ENCODE measurements at regions not wholly inside any gene's neighbourhood (a gene's known extent, or its start where the extent isn't known, plus 50 kb on each side); places are given as distances from the start of the nearest gene placed in this dataset.
A peak's percentile ranks its signal among the peaks of the same experiment; 100 is the strongest.
"Not testable (repeated sequence)": the region's sequence is repeated elsewhere in the genome, so short reads cannot be mapped to it uniquely, and the experiment has no call there.

DNA sequence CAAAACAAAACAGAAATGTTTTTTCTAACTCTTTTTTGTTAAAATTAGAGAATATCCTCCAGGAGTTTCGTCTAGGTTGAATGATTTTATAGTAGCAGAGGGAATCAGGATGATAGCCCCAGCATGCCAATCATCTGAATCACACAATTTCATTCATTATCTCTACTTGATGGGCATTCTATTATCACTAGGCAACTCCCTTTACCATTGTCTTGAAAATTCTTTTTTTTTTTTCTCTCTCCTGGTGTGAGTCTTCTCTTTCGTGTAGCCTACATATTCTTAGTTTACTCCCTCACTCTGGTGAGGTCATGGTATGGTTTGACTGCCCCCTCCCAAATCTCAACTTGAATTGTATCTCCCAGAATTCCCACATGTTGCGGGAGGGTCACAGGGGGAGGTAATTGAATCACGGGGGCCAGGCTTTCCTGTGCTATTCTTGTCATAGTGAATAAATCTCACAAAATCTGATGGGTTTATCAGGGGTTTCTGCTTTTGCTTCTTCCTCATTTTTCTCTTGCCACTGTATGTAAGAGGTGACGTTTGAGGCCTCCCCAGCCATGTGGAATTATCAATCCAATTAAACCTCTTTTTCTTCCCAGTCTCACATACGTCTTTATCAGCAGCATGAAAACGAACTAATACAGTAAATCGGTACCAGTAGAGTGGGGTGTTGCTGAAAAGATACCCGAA, 105.0 kb downstream of the OTUD1 start:
- no peak for DNase-seq (ENCODE audit: low read depth)

DNA sequence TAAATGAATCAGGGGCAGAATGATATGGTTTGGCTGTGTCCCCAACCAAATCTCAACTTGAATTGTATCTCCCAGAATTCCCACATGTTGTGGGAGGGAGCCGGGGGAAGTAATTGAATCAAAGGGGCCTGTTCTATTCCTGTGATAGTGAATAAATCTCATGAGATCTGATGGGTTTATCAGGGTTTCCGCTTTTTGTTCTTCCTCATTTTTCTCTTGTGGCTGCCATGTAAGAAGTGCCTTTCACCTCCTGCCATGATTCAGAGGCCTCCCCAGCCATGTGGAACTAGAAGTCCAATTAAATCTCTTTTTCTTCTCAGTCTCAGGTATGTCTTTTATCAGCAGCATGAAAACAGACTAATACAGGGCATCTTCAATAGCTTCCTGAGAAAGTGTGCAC, 107.0 kb downstream of the OTUD1 start:
- DNase-seq (ENCODE audit: low read depth): not testable (repeated sequence)

DNA sequence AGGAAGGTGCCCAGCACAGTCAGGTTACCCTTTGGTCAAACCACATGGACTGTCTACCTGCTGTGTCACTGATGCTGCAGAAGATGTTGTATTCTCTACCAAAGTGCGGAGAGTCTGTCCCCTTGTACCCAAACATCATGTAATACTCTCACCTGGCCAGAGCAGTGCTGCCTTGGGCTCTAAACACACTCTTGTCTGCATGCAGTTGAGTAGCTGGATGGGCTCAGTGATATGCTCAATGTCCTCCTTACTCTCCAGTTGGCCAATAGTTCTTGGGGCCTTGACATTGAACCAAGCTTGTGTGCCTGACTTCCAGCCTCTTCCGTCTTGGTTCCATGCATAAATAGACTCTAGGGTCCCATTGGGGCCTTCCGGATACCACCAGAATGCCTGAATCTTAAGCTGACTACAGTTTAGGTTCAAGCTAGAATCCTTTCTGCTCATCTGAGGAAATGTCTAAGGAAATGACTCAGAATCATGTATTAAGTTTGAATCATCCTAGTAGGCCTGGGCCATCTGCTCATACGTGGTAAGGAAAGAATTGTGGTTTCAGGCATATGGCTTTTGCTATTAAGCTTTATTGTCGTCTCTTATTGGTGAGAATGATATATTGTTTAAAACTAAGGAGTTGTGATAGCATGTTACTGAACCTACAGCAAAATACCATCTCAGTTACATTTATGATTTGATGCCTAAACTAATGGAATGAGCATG, 118.0 kb downstream of the OTUD1 start:
- DNase-seq (ENCODE audit: low read depth): peak; percentile 66

DNA sequence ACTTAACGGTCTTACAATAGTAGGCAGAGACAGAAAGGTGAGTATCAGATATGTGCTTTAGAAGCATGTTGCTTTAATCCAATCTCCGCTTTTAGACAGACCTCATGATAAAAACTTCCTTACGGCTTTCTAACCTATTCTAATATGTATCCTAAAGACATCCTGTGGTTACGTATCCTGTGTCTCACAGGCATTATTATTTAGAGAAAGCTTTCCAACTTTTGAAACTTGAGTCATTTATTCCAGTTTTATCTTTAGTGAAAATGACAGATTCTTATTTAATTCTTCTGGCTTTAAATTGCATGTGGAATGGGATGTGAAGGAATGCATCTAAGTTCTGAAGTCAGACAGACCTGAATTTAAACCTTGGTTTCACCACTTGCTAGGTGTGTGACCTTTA, 118.9 kb downstream of the OTUD1 start:
- DNase-seq (ENCODE audit: low read depth): no peak

DNA sequence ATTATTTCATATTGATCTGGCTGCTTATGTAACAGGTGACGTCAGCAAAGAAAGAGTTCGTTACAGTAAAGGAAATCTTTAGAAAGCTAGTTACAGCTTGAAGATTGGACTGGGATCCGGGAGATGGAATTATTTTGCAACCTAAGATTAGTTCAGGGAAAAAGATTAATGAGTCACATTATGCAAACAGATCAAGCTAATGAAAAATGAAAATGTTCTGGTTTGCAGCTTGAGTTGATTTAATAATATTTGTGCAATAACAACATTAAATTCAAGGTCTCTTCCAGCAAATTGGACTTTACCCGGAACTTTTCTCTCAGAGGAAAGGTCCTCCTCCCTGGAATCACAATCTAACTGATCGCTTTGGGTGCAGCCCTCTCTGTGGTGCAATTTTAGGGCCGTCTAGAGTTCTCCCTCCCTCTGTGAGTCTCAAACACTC, 119.5 kb downstream of the OTUD1 start:
- DNase-seq (ENCODE audit: low read depth): no peak

DNA sequence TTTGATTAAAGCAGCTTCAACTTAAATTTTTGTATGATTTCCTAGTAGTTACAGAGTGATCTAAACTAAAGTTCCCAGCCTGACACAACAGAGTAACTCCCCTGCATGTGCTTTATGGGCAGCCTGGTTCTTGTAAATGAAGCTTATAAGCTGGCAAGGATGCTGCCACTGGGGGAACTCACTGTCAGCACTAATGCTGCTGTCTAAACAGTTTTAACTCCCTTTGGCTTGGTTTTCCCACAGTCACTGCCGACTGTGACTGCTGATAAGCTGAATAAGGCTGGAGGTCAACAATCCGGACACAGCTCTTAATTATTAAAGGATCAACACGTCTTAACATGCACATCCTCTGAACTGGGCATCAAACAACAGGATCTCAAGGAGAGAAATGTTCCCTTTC, 130.1 kb downstream of the OTUD1 start:
- no peak for DNase-seq (ENCODE audit: low read depth)

DNA sequence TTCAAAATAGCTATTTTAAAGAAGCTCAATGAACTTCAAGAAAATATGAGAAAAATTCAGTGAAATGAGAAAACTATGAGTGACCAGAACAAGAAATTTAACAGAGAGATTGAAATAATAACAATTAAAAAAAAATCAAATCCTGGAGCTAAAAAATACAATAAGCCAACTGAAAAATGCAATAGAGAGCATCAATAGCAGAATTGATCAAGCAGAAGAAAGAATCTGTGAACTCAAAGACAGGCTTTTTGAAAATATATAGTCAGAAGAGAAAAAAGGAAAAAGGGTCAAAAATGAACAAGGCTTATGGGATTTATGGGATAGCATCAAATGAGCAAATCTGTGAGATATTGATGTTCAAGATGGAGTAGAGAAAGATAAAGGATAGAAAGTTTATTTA, 133.0 kb downstream of the OTUD1 start:
- no peak for DNase-seq (ENCODE audit: low read depth)

DNA sequence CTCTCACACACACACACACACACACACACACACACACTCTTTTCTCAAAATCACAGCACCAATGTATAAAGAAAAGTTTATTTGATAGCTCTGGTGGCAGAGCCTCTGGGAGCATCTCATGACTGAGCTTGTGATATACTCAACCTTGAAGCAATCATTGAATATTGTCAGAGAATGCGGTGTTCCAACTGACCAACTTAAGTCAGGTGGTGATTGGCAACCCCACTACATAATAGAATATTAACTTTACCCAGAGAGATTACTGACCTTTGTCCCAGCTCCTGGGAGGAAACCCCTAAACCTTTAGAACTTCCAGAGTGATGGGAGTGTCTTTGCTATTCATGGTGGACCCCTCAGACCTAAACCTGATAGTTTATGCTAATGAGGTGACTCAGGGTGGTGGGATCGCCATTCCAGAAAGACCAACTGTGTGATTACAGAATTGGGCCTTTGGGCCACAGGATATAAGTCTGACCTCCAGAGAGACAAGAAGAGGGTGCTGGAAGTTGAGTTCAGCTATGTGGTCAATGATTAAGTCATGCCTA, 143.1 kb downstream of the OTUD1 start:
- DNase-seq (ENCODE audit: low read depth): no peak

DNA sequence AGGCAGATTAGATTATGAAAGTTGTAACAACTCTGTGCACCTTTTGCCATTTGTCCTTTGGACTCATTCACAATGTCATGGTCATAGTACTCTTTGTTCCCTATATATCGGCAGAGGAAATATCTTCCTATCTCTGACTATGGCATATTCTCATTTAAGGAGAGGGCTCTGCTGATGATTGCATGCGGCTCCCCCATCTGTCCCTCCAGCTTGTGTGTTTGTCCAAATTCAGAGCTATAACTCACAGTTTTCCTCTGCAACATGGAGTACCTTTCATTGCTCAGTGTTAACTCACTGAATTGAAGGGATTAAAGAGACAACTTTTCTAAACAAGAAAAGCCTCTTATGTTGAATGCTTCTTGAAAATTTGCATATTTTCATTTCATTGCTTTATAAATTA, 145.5 kb downstream of the OTUD1 start:
- DNase-seq (ENCODE audit: low read depth): no peak

DNA sequence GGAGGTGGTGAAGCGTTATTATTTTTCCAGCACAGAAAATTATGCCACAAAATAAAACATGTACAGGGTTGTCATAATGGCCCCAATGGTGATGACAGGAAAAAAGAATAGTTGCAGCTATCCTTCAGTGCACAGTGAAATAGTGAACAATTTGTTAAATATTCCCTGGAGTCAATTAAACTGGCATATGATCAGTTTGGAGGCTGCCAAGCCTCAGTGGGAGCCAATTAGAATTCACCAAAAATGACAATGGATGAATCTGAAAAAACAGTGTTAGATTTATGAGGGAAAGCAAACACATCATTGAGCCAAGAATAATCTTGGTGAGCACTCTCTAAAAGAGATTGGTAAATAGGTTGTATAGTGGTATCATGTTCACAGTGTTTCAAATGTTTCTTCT, 146.3 kb downstream of the OTUD1 start:
- no peak for DNase-seq (ENCODE audit: low read depth)

DNA sequence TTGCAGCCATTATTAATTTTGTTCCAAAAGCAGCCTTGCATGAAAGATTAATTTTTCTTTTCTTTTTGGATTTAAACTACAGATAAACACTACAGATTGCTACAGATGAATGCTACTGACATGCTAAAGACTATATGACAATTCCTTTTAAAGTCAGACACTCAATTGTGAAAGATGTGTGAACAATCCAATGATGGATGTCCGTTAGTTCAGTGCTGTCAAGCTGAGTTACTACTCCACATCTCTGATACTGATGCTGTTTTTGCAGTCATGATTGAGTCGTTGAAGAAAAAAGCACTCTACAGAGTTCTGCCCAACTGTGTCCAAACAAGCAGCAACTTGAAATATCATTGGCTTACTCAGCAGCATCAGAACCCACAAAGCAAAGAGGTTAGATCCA, 146.8 kb downstream of the OTUD1 start:
- no peak for DNase-seq (ENCODE audit: low read depth)

DNA sequence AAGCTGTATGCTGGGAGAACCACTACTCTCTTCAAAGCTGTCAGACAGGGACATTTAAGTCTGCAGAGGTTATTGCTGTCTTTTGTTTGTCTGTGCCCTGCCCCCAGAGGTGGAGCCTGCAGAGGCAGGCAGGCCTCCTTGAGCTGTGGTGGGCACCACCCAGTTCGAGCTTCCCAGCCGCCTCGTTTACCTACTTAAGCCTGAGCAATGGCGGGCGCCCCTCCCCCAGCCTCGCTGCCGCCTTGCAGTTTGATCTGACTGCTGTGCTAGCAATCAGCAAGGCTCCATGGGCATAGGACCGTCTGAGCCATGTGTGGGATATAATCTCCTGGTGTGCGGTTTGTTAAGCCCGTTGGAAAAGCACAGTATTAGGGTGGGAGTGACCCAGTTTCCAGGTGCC, 156.4 kb downstream of the OTUD1 start:
- not testable (repeated sequence) for DNase-seq (ENCODE audit: low read depth)

DNA sequence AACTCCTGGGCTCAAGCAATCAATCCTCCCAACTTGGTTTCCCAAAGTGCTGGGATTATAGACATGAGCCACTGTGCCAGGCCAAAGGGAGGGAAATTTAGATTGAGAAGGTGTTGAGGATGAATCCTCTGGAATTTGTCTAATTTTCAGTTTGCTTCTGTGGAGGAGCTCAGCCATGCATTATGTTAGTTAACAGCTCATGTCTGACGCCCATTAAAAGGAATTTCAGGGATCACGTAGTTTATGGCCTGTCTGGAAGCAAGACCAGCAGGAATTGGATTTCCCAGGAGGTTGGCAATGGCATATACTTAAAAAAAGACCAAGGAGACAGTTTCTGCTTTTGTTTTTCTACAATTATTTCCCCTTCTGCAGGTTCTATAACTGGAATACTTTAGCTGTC, 165.7 kb downstream of the OTUD1 start:
- no peak for DNase-seq (ENCODE audit: low read depth)

DNA sequence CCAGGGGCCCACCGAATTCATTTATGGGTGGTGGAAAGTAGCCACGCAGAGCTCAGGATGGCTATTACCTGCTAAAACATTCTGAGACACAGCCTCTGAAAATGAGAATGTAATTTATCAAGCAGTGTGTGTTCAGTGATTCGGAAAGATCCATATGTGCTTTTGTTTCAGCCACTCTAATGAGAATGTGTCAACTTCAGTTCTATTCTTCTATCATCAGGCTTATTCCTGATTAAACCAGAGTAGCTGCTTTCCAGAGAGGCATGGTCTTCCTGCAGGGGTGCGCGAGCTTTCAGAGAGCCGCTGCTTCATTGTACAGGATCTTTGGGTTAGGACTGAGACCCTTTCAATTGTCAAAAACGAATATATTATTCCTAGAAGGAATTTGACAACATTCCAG, 167.6 kb downstream of the OTUD1 start:
- DNase-seq (ENCODE audit: low read depth): no peak

DNA sequence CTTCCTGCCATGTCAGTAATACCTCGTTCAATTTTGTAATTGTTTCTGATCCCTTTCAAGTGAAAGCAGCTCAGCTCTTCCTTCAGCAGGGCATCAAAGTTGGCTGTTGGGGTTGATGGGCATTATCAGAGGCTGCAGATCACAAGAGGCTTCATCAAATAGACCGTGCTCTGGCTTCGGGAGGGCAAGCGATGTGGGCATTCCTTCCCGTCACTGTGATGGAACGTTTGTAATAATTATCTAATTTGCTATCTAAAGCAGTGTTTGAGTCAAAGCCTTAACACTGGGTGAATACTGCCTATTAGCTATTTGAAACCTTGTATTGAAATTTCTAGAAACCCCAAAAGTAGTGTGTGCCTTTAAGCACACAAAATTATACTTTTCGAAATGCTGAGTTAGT, 170.1 kb downstream of the OTUD1 start:
- DNase-seq (ENCODE audit: low read depth): no peak

DNA sequence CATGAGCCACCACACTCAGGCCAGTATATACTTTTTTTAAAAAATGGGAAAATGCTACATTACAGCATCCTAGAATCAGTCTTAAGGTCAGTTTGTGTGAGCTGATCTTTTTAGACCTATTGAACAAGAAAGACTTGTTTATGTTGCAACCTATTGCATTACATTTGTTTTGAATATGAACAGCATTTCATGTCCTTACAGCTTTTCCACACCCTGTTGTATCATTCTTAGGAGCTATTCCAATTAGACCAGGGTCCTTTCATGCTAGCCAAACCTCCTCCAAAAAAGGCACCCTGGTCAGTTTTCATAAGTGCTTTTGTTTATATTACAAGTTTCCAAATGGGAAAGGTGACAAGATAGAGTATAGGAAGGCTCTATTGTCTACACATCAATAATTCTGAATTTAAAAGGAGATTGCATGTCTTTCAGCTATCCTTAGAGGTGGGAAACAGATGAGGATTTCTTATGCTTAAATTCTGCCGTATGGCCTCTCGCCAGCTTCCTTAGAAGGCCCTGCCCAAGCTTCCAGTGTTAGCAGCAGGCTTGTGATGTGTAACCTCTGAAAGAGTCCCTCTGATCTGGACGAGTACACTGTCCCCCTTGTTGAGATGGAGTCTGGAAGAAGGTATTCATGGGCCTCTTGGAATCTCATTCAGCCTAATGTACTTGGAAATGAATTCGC, 171.9 kb downstream of the OTUD1 start:
- no peak for DNase-seq (ENCODE audit: low read depth)

DNA sequence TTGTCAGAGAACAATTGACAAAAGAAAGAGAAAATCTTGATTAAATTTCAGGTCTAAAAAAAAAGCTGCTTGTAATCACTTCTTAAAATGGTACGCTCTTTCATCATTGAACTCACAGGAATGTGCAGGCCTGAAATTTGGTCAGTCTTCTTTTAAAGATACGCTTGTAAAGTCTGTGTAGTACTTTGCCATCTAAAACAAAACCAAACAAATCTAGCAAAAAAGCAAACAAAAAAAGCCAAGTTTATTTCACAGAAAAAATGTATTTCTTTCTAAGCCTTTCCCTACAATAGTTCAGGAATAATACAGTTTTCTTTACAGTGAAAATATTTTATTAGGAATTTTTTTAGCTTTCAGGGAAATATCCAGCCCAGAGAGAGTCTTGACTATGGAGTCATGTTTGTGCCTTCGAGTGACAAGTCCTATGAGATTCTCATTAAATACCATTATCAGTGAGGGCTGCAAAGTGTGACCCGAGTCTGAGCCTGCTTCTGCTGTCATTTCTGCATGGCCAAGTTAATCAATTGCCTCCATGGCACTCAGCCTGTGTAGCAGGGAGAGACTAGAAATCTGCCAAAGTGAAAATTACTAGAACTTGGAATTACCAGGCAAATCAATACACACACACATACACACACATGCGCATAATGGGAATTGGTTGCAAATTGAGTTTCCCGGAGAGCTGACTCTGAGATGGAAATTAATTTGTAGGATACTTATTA, 172.6 kb downstream of the OTUD1 start:
- no peak for DNase-seq (ENCODE audit: low read depth)

DNA sequence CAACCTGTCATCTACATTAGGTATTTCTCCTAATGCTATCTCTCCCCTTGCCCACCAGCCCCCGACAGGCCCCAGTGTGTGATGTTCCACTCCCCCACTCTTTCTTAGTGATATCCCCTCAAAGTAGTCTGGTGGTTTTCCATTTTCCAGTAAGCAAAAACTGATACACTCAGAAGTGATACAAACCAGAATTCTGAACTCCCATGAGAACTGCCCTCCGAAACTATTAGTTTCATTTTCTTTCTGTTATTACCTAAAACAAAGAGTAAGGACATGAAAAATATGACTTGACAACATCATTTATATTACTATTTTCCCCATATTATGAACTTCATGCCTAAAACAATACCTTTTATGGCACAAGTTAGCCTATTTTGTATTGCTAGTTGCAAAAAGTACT, 175.0 kb downstream of the OTUD1 start:
- DNase-seq (ENCODE audit: low read depth): no peak

DNA sequence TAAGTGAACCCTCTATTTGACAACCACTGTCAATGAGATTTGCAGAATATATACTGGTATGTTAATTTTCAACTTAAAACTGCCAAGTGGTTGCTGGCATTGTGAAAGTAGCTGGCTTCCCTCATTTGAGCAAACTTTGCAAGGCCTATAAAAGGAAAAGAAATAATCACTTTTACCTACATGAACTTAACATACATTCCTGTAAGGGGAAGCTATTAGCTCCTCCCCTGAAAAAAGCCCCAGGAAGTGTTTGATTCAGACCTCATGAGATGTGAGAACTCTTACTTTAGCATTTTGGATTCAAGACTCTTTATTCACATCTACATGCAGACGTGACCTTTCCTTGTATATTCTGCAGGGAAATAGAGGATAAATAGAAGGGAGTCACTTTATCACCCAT, 175.6 kb downstream of the OTUD1 start:
- no peak for DNase-seq (ENCODE audit: low read depth)

DNA sequence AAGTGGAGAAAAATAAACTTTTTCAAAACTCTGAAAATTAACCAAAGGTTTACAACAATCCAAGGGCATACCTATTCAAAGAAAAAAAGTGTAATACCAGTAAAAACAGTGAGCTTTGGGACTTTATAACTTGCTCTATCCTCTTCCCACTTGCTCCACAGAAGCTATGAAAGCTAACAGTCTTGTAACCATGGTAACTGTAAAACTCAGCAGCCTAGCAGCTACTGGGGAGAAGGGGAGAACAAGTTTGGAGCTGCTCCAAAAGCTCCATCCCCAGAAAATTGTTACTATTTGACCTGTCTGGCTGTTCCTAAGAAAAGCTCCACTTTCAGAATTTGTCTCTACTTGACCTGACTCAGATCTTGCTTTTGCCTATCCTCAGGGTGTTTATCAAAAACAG, 191.5 kb downstream of the OTUD1 start:
- no peak for DNase-seq (ENCODE audit: low read depth)

DNA sequence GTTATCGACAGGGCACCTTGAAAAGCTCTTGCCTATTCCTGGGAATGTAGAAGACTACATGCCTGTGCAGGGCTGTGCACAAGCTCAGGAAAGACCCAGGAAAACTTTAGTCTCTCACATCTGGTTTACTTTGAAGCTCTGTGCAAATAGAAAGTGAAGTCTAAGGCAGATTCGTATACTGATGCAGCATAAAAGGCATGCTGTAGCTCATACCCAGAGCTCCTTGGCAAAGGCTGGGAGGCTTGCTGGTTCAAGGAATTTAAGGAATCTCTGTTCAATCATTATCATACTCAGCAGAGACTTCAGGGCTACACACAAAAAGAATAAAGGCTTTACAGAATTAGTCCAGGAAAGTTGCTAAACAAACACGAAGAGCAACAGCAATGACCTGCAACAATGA, 192.0 kb downstream of the OTUD1 start:
- DNase-seq (ENCODE audit: low read depth): no peak

All from LHCN-M2 (cell line).